EH (cell line): ENCODE measurements at regions not wholly inside any gene's neighbourhood (a gene's known extent, or its start where the extent isn't known, plus 50 kb on each side); places are given as distances from the start of the nearest gene placed in this dataset.
A peak's percentile ranks its signal among the peaks of the same experiment; 100 is the strongest.

ENCODE experiments used
- DNase-seq: peaks from one replicate; pipeline ENCODE4 v3.0.0-alpha.2; 2015; ENCODE audit warnings: low read depth

DNA sequence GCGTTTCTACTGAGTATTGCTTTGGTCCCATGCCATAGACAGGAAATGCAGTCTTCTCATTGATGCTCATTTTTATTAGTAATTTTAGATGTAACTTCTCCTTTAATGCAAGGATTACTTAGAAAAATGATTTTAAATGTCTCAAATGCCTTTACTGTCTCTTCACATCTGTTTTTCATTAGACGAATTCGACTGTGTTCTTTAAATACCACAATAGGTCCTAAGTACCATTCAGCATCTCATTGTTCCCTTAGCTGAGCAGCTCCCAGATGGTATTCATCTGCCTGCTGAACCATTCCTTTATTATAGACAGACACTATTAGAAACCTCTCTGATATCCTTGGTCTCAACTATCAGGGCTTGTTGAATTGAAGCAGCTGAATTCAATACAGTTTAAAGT lies 113.6 kb downstream of the LSMEM1 start:
- DNase-seq: peak; percentile 38

DNA sequence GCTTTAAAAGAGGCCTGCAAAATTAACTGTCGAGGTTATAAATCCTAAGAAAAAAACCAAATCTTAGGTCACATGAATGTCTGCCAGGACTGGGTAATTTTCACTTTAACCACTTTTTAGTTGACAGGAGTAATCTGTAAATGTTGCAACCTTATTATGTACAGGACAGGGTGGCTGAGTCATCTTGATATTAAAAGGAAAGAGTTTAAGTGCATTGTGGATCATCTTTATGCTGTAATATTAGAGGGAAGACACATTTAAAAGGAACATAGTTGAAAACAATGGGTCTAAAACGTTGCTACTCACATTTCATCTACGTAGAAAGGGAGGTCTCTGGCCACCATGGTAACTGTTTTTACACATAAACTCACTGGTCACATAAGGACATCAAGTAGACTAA lies 115.5 kb downstream of the LSMEM1 start:
- peak; percentile 1 for DNase-seq

DNA sequence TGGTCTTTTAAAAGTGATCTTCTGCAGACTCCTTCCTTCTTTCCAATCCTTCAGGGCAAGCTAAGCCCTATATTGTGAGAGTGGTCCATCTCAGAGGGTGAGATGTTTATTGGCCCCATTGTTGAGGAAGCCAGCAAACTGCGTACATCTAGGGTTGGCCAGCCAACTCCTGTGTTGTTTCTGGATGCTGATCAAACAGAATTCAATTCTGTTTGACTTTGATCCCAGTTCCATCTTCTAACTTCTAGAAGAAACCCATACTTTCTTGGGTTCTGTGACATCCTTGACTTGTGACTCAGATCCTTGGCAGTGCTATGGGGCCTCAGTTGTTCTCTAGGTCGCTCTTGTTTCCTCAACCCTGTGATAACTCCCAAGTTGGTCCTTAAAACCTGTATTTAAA lies 116.2 kb downstream of the LSMEM1 start:
- no peak for DNase-seq

DNA sequence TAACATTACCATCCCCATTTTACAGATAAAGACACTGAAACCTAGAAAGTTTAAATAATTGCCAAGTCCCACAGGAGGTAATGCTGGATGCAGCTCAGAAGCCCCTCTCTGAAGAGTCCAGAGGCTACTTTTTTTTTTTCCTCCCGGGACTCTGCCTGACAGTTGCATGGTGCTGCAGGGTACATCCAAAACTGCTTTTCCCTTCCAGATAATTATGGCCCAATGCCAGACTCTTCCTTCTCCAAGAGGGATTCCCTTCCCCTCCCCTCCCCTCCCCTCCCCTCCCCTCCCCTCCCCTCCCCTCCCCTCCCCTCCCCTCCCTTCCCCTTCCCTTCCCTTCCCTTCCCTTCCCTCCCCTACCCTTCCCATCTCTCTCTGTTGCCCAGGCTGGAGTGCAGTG lies 122.9 kb downstream of the LSMEM1 start:
- no peak for DNase-seq

DNA sequence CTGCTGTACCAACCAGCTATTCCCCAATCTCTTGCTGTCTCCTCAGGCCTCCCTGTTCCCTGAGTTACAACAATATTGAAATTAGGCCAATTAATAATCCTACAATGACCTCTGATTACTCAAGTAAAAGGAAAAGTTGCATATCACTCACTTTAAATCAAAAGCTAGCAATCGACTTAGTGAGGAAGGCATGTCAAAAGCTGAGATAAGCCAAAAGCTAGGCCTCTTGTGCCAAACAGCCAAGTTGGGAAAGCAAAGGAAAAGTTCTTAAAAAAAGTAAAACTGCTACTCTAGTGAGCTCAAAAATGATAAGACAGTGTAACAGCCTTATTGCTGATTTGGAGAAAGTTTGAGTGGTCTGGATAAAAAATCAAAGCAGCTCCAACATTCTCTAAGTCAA lies 129.8 kb downstream of the LSMEM1 start:
- no peak for DNase-seq

DNA sequence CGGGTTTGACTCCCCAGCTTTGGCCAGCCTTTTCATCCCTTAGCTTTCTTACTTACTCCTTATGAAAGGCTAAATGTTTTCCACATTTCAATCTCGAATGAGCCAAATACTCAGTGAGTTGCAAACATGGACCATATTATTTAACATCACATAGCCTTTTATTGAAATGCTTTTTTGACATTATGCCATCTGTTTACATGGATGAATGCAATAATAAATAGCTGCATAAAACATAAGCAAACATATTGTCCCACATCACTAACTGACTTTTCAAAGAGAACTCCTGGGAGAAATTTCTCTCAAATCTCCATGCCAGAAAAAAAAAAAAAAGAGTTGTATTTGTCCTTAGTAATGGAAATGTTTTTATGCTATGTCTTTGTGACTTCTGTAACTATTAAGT lies 134.9 kb downstream of the LSMEM1 start:
- DNase-seq: no peak

DNA sequence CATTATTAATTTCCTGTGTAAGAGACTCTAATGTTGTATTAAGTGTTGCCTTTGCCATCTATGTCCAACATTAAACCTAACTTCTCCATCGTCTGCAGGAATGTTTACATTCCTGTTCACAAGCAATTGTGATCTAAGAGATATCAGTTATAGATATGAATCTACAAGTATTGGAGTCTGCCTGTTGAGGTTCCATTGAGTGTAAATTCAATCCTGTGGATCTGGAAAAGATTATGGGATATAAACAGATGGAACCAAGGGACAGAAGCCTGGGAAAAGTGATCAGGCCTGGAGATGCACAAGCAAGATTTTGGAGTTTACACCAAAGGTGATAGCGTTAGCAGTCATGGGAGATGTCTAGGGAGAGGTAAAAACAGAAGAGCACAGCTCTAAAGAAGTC lies 135.5 kb downstream of the LSMEM1 start:
- no peak for DNase-seq

DNA sequence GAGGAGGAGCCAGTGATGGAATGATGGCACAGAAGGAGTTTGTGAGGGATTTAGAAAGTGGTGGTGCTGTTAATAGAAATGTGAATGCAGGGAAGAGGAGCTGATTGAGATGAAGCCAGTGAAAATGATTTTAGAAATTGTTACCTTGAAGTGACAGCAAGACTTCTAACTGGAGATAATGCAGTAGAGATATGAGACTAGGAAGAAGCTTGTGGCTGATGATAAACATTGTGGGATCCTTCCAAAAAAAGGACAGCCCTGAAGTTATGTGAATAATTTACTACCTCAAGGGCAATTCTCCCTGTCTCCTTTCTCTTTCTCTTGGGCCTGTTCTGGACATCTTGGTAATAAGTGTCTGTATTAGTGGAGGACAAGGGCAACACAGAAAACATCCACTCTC lies 138.6 kb downstream of the LSMEM1 start:
- DNase-seq: no peak

DNA sequence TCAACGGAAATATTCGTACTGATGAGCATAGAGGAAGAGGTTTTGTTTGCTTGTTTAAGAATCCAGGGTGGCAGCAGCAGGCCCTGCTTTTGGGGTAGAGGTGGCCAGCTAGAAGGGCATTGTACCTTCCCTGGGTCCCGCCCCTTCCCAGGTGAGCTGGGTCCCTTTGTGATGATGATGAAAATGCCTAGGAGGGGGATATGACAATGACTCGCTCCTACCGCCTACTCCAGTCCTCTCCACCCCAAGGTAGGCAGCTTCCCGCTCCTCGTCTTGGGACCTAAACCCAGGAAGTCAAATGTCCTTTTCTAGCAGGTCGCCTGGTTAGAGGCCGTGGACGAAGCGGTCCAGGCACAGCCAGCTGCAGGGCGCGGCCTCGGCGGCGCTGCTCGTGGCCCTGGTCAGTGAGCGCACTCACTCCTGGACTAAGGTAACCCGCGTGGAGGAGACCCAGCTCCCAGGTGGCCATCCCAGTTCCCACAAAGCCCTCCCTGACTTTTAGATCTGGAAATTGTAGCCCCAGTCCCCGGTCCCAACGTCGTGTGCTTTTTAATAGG lies 141.4 kb downstream of the LSMEM1 start:
- DNase-seq: no peak

DNA sequence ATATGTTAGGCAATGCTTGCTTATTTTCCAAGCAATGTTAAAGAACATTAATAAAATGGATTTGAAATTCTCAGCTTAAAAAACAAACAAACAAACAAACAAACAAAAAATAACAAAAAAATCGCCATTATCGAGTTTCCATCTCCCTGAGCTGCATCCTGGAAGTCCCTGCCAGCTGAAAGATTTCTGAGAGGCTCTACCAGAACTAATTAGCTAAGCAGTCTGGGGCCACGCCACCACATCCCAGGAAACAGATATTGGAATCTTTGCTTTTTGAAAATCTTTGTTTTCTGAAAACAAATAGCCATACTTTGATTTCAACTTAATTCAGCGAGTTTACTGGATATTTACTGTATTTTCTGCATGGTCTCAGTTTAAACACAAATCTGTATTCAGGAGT lies 143.6 kb downstream of the LSMEM1 start:
- no peak for DNase-seq

DNA sequence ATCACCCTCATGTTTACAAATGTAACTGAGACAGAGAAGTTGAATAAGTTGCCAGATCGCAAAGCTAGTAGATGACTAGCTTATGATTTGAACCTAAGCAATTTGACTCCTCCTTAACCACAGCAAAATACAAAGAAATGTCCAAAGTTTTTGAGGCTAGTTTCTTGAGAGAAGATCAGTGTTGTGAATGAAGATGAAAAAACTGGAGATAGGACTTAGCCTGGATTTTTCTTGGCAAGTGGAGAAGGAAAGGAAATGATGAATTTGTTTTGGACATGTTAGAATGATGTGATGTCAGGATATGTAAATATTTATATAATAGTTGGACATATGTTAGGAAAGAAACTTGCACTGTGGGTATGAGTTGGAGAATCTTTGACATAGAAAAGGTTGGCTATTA lies 149.8 kb downstream of the LSMEM1 start:
- no peak for DNase-seq

DNA sequence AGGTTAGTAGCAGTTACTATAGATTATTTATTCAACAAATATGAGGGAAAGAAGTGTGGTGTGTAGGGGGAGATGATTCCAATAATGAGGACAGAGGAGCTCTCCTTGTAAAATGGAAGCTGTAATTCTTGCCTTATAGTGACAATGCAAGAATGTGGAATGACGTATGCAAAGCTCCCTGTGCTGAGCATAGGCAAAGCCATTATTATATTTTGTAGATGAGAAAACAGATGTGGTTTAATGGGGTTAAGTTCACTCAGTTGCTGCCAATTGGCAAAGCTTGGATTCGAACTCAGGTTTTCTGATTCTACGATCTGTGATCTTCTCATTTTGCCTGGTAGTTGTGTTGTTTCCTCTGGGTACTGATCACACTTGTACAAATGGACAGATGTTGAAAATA lies 153.3 kb downstream of the LSMEM1 start:
- no peak for DNase-seq

DNA sequence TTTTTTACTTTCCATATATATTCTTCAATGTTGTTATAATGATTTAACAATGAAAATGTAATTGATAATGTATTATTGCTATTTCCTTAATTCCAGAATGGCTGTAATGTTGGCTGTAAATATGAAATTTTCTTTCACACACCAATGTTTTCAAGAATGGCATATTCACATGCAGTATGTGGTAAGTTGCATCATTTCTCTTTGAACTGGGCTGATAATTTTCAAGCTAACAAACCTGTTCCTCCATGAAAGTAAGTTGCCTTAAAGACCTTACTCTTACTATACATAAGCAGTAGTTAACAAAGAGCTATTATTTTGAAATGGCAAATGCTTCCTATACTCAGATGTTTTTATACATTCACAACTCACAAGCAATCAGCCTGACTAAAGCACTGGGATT lies 154.5 kb downstream of the TMEM168 start:
- no peak for DNase-seq

DNA sequence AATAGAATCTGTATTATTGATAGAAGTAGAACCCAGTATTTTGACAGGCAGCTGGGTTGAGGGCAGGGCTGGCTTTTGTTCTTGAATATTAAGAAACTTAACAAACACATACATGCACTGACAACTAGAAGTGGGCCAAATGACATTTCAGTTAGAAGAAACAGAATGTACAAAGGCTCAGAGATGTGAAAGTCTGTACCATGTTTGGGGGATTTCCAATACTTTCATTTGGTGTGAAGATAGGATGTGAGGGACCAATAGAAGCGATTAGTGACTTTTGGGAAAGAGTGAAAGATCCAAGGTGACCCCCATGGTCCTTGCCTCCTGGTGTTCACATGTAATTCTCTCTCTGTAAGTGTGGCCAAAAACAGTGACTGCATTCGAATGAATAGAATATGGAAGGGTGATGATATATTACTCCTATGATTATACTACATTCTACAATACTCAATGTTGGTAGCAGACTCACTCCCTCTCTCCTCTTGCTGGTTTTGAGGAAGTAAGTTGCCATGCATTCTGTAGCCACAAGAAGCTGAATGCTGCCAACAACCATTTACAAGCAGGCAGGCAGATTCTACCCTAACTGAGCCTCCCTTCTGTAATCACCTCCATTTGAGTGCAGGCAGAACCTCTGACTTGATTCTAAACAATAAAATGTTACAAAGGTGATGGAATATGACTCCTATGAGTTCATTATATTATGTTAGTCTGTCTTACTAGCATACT lies 151.4 kb downstream of the TMEM168 start:
- no peak for DNase-seq

DNA sequence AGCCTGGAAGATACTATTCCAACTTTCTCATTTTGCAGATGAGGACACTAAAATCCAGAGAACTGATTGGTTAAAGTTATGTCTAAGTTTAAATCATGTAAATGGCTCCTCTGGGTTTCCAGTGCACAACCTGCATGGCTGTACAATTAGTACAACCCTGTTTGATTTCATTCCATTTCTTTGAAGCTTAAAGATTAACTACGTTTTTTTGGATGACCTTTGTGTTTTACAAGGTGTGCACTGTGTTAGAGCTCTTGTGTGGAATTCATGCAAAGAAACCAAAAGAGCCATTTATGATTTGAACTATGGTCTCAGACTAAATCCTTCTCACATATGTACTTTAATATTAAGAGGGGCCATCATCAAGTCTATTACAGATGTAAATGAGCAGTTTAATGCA lies 149.5 kb downstream of the TMEM168 start:
- DNase-seq: no peak

DNA sequence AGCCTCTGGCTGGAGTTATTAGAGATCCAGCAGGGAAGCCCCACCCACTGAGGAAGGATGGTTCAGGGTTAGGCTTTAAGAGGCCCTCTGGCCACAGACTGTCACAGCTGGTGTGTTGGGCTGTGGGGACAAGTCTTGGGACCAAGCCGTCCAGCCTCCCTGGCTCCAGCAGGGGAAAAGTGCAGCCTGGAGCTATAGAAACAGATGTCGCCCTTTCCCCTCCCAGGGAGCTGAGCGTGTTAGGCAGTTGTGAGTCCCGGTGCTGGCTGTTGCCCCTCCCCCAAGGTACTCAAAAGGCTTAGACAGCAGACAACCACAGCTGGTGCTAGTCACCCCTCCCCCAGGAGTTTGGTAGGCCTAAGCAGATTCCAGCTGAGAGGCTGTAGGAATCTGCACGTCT lies 143.4 kb downstream of the TMEM168 start:
- no peak for DNase-seq

DNA sequence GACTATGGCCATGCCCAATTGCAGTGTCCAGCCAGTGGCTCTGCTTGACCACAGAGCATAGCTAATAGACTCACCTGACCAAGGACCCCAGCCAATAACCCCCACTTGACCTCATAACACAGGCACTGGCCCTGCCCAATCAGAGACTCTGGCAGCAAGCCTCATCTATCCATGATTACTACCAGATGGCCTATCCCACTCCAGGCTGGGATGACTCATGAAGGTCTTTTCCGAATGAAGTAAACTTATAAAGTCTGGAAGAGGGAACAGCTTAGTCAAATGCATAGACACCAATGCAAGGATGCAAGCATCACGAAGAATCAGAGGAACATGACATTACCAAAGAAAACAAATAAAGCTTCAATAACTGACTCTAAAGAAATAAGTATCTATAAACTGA lies 141.4 kb downstream of the TMEM168 start:
- no peak for DNase-seq

DNA sequence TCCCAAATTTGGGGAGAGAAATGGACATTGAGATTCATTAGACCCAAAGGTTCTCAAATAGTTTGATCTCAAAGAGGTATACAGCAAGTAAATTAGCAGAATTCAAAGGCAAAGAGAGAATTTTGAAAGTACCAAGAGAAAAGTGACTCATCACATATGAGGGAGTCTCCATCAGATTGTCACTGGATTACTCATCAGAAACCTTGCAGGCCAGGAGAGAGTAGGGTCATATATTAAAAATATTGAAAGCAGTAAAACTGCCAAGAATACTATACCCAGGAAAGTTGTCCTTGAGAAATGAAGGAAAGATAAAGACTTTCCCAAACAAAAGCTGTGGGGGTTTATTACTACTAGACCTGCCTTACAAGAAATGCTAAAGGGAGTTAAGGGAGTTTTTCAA lies 140.6 kb downstream of the TMEM168 start:
- peak; percentile 6 for DNase-seq

DNA sequence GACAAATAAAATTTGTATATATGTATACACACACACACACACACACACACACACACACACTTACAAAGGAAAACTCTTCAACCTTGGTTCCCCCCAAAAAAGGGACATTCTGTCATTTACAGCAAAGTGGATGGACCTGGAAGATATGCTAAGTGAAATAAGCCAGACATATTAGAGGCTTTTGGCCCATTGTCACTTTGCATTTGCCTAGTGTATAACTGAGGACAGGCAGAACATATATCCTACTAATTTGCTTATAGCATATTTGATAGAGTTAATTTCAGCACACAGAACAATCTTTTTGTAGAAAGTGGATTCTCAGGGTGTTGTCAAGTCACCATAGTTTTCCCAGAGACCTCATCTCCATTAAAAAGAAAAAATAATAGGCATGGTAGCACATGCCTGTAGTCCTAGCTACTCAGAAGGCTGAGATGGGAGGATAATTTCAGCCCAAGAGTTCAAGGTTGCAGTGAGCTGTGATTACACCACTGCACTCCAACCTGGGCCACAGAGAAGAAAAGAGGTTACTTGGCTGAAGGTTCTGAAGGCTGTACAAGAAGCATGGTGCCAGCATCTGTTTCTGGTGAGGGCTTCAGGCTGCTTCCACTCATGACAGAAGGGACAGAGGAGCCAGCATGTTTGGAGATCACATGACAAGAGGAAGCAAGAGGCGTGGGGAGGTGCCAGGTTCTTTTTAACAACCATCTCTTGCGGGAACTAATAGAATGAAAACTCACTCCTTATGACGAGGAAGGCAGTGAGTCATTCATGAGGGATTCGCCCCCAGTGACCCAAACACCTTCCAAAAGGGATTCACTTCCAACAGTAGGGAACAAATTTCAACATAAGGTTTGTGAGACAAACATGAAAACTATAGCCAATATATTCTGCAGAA lies 135.6 kb downstream of the TMEM168 start:
- peak; percentile 1 for DNase-seq

DNA sequence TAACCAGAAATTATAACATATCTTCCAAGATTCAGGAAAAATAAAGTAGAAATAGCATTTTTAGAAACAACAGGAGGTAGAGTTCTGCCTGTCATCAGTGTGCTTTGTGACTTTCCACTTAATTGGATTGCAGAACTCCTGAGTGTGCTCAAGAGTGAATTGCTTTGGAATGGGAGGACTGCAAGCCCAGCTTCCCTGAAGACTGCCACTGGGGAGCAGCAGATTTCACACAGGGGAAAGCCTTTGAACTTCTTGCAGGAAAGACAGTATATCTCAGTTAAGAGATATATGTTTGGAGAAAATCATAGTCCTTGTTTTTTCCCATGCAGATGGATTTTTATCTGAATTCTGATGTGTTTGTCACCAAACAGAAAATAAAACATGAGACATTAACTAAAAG lies 124.5 kb downstream of the TMEM168 start:
- peak; percentile 13 for DNase-seq

DNA sequence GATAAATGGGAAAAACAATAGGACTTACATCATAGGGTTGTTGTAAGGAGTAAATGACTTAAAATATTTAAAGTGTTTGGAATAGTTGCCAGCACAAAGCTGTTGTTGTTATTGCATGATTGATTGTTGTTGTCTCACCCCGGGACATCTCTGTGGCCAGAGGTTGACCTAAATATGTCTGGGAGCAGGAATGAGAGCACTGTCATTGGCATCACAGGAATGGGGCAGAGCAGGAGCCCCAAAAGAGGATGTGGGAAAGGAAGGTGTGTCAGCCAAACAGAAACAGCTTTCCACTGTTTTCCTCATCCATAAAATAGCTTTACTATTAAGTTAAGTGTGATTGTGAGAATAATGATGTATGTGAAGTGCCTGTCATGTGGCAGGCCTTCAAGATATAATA lies 121.6 kb downstream of the TMEM168 start:
- DNase-seq: no peak

DNA sequence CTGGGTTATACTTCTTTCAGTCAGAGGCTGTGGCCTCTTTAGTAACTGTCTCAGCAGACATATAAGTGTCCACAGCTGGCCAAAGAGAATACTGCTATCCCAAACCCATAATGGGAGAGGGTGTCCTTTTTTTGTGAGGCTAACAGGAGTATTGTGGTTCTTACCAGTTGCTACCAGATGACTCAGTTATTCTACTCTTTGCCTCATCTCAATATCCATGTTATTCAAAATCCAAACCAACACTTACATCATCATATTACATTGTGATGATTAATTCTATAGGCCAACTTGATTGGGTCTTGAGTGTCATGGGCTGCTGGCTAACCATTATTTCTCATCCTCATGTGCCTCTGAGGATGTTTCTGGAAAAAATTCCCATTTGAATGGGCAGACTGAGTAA lies 120.9 kb downstream of the TMEM168 start:
- no peak for DNase-seq

DNA sequence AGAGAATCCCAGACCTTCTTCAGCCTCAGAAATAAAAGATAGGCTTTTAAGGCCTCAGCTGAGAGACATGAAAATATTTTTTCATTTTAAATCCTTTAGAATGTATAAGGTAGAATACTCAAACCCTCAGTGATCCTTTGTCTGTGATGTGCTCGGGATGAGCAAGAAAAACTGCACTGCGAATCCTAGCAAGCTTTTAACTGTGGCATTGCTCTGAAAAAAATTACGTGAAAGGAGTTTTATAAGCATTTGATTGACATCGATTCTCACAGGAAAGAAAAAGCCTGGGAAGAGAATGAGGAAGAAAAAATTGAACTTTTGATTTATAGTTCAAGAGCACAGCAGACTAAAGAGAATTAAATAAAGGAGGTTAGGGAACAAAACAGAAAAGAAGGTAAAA lies 120.0 kb downstream of the TMEM168 start:
- DNase-seq: no peak
